Heart right ventricle (tissue), 16 donors: ENCODE measurements at regions not wholly inside any gene's neighbourhood (a gene's known extent, or its start where the extent isn't known, plus 50 kb on each side); places are given as distances from the start of the nearest gene placed in this dataset.

Experiments
- ATAC-seq, 8 donors: fragments of 200-7000 bp; cut with Tn5 transposase; one replicate each; pipeline ENCODE4 v1.9.1; 2020; ENCODE audit warnings: mild to moderate bottlenecking in 8 of 8, moderate library complexity in 8 of 8, moderate number of reproducible peaks in 1 of 8
- DNase-seq, 2 donors: peaks; one replicate each; pipeline ENCODE4 v3.0.0-alpha.2; 2020
- H3K27ac ChIP-seq, 10 donors: fragments of 200-600 bp; sonication (generic) in 2 of 10; one replicate each; pipeline versions ENCODE4 v1.5.0 to v1.8.0; 2020 to 2022; ENCODE audit warnings: mild to moderate bottlenecking in 3 of 10
- H3K27me3 ChIP-seq, 7 donors: fragments of 200-600 bp; one replicate each; pipeline ENCODE4 v1.8.0; 2021 to 2022; ENCODE audit warnings: mild to moderate bottlenecking in 2 of 7
- H3K36me3 ChIP-seq, 9 donors: fragments of 200-600 bp; sonication (generic) in 1 of 9; one replicate each; pipeline versions ENCODE4 v1.5.0 to v1.8.0; 2020 to 2022; ENCODE audit warnings: mild to moderate bottlenecking in 2 of 9
- H3K4me1 ChIP-seq, 9 donors: fragments of 200-600 bp; sonication (generic) in 1 of 9; one replicate each; pipeline versions ENCODE4 v1.5.0 to v1.8.0; 2020 to 2022; ENCODE audit warnings: mild to moderate bottlenecking in 4 of 9
- H3K4me3 ChIP-seq, 10 donors: fragments of 200-600 bp; sonication (generic) in 2 of 10; one replicate each; pipeline versions ENCODE4 v1.5.0 to v1.8.0; 2020 to 2022; ENCODE audit warnings: mild to moderate bottlenecking in 7 of 10, moderate library complexity in 2 of 10
- H3K9me3 ChIP-seq, 11 donors: fragments of 200-600 bp in 10 of 11; sonication (generic) in 2 of 11; one replicate each; pipeline versions ENCODE4 v1.5.0 to v1.8.0; 2013 to 2022; ENCODE audit warnings: mild to moderate bottlenecking in 2 of 11, control low read depth in 1 of 11, moderate library complexity in 1 of 11
- WGBS, 2 donors: extraction: QIAGEN DNeasy Blood & Tissue Kit; methylation state at CpG; one replicate each; pipeline ENCODE4 v1.1.7; 2013; ENCODE audit warnings: inconsistent platforms in 1 of 2; 5-methylcytosine and 5-hydroxymethylcytosine counted together
- intact Hi-C, 10 donors: fragments of 100-400 bp; cut with DNase I; formaldehyde crosslinking; loops; one replicate each; pipeline versions ENCODE4 v1.11.1 to v1.14.2; 2022
- TF ChIP-seq, protein P1 (sequence below), 9 donors: fragments of 200-600 bp; sonication (generic) in 2 of 9; IDR thresholded peaks; one replicate each; pipeline versions ENCODE4 v1.5.0 to v1.8.0; 2021 to 2022; ENCODE audit warnings: antibody characterized with exemption in 9 of 9, mild to moderate bottlenecking in 5 of 9, moderate library complexity in 1 of 9
- donor health status: Arrhythmogenic right ventricular cardiomyopathy.
- donor health status: ischemic (EF 13 %, LVEDD 7.1; RV severe dilation, severe dysfunction).
- donor health status: healthy with polysubstance abuse.
- donor health status: DM: no; HTN: yes; CAD: no.
- donor health status: DM: no; HTN: no; CAD: no.
- donor health status: ischemic (EF 25% LVEDD 6.9; RV normal size, moderate dysfunction).
- donor health status: ischemic (EF 25% LVEDD 5.7; RV mildly dilated, moderate dysfunction).
- donor health status: healthy.
- donor health status: DM: yes; HTN: yes; CAD: no.
- donor health status: Ischemic cardiomyopathy.
- donor health status: ischemic (EF 35%, LVEDD 5.7; RV mildly dilated, moderate dysfunction).
- donor health status: nonischemic (EF 11% LVEDD 7.7; RV severe dilation, severe dysfunction).
- donor health status: DM: yes; HTN: yes; CAD: no.
- donor health status: PGD.
- donor health status: ischemic (EF 29% LVEDD 5.4; RV normal size, mild dysfunction).
- donor health status: nonischemic (EF 23%, LVEDD 6.1; RV moderate dilation, normal function).

DNA sequence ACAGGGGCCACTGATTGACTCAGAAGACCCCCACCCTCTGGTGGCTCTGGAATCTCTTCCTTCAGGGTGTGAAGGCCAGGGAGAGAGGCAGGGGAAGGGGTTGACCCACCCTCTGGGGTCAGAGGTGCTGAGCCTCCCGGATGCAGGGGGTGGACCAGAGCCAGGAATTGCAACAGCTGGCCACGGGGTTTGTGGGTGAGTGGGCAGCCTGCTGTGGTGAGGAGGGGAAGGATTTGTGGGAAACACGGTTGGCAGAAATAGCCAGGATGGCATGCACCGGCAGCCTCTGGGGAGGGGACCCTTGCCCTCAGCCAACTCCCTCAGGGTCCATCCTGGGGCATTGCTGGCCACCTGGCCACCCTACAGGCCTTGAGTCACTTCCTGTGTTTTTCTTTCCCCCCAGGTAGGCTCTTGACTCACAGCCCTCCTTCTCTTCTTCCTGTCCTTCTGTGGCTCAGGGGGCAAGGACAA, 92.8 kb downstream of the MRPL14 start:
- DNase-seq (no peak), ATAC-seq (peak in 1 of 8 donors; percentile 6)
- Histone ChIP-seq H3K36me3 (no peaks in the 10 kb centered on the region), H3K4me1 (peaks cover 0 to 29% (median 0%) of the 10 kb centered on the region in 9 donors), H3K27ac (peak overlapping the region in 1 of 10 donors; percentile 36), H3K27me3 (no peaks in the 10 kb centered on the region), H3K9me3 (no peaks in the 10 kb centered on the region), H3K4me3 (no peak overlapping the region)
- TF ChIP-seq, protein P1, sequence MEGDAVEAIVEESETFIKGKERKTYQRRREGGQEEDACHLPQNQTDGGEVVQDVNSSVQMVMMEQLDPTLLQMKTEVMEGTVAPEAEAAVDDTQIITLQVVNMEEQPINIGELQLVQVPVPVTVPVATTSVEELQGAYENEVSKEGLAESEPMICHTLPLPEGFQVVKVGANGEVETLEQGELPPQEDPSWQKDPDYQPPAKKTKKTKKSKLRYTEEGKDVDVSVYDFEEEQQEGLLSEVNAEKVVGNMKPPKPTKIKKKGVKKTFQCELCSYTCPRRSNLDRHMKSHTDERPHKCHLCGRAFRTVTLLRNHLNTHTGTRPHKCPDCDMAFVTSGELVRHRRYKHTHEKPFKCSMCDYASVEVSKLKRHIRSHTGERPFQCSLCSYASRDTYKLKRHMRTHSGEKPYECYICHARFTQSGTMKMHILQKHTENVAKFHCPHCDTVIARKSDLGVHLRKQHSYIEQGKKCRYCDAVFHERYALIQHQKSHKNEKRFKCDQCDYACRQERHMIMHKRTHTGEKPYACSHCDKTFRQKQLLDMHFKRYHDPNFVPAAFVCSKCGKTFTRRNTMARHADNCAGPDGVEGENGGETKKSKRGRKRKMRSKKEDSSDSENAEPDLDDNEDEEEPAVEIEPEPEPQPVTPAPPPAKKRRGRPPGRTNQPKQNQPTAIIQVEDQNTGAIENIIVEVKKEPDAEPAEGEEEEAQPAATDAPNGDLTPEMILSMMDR (IDR thresholded peaks at IDR 0.05): no peak
- intact Hi-C loops: no loop called here
- WGBS, 2 donors: 39 to 59% methylated on average over 4 of the region's 4 CpGs

DNA sequence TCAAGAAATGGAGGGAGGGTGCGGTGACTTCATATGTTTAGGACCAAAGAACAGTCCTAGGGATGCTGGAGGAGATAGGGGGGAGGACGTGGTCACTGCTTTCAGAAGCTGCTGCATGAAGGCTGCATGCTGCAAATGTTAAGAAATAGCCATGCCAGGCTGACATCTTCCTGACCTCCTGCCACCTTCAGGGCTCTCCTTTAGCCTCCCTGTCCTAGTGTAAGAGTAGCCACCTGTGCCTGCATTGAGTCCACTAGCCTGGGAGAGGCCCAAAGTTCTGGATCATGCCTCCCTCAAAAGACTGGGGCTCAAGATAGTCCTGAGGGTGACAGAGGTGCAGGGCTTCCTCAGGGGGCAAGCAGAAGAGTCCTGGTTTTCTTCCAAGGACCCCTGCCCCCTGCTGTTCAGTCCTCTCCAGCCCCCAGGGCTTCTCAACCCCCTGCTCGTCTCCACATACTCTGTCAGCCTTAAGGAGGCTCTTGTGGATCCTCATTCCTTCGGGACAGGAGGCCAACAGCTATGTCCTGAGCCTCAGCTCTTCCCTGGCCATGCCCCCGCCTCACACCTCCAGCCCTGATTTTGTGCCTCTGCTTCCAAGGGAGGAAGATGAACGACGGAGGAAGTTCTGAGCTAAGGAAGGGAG, 96.3 kb downstream of the MRPL14 start:
- 73 to 79% methylated on average over 7 of the region's 7 CpGs for WGBS, 2 donors
- intact Hi-C loops: no loop called here
- Histone ChIP-seq H3K36me3 (no peaks in the 10 kb centered on the region), H3K9me3 (no peaks in the 10 kb centered on the region), H3K27me3 (no peaks in the 10 kb centered on the region), H3K4me3 (no peak overlapping the region), H3K4me1 (peaks cover 0 to 17% (median 0%) of the 10 kb centered on the region in 9 donors), H3K27ac (no peak overlapping the region)
- ATAC-seq (no peak), DNase-seq (no peak)
- TF ChIP-seq, protein P1 (IDR thresholded peaks at IDR 0.05): no peak

DNA sequence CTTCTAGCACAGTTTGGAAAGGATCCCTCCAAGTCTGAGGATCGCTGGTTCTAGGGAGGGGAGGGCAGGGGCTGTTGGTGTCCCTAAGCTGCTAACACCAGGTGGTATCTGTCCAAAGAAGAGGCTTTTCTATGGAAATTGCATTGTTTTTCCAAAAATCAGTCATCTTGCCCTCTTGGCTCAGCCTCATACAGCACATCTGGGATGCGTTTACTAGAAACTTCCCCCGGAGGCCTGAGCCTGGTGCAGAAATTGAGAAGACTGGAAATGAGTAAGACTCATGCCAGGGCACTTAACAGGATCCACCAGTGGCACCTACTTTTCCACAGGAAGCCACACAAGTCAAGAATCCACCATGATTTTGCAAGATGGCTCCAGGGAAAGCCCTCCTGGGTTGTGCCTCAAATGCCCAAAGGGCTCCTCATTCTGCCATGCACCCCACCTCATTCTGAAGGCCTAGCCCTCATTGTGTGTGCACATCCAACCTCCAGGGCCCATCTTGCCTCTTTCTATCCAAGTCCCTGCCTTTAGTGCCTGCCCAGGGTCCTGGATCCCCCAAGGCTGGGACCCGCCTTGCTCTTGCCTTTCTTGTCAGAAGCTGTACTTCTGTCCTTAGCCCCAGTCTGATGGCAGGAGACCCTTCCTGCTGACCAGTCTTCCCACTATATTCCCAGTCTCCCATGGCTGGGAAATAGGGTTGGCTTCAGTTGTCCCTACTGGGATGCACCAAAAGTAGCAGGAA, 97.6 kb downstream of the MRPL14 start:
- WGBS, 2 donors: 80 to 88% methylated on average over 4 of the region's 4 CpGs
- Histone ChIP-seq H3K4me3 (no peak overlapping the region), H3K9me3 (no peaks in the 10 kb centered on the region), H3K27ac (no peak overlapping the region), H3K4me1 (peaks cover 0 to 8% (median 3%) of the 10 kb centered on the region in 9 donors), H3K36me3 (no peaks in the 10 kb centered on the region), H3K27me3 (no peaks in the 10 kb centered on the region)
- TF ChIP-seq, protein P1 (IDR thresholded peaks at IDR 0.05): no peak
- intact Hi-C loops: no loop called here
- peak in 1 of 8 donors; percentile 16 for ATAC-seq
- DNase-seq: no peak

DNA sequence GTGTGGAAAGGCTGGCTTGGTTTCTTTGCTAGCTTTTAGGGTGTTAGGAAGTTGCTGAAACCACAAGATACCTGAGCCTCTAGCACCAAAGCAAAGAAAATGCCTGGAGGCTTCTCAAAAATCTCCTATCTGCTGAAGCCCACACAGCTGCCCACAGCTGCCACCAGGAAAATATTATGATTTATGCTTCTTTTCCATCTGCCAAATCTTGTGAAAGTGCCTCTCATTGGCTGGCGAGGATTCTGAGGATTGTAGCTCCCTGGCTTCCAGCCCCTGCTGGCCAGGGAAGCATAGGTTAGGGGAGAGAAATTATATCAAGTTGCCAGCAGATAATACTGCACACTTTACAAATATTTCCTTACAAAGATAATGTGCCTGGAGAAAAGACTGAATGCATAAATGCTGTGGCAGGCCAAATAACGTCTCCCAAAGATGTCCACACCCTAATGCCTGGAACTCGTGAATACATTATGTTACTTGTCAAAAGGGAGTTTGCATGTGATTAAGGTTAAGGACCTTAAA, 98.4 kb downstream of the MRPL14 start:
- Histone ChIP-seq H3K36me3 (no peaks in the 10 kb centered on the region), H3K27ac (no peak overlapping the region), H3K27me3 (no peaks in the 10 kb centered on the region), H3K4me3 (no peak overlapping the region), H3K9me3 (no peaks in the 10 kb centered on the region), H3K4me1 (peaks cover 0 to 11% (median 2%) of the 10 kb centered on the region in 9 donors)
- TF ChIP-seq, protein P1 (IDR thresholded peaks at IDR 0.05): no peak
- ATAC-seq (peak in 1 of 8 donors; percentile 23), DNase-seq (no peak)
- intact Hi-C loops: no loop called here
- 67 to 79% methylated on average over 3 of the region's 3 CpGs for WGBS, 2 donors
